ENCODE measurements at regions not wholly inside any gene's neighbourhood (a gene's known extent, or its start where the extent isn't known, plus 50 kb on each side); places are given as distances from the start of the nearest gene placed in this dataset.

DNA sequence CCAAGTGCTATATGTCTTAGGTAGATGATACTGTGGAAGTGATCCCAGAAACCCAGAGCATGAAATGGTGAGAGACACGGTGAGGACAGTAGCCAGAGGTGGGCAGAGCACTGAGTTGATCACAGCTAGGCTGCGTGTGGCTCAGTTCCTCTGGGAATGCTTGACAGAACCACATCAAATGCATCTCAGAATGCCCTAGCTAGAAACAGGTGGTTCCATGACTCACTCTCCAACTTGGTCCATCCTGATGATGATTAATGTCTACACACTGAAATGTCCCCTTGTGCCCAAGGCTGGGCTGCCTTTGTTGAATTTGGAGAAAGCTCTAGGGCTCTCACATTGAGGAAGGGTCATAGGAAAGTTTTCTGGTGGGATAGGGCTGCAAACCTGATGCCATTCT lies 113.6 kb downstream of the ZNF518B start:
- CTCF ChIA-PET, result no interaction called here
- no peak for DNase-seq (ENCODE audit: low read depth, low spot score)
- no peak overlapping the region for H3K9ac ChIP-seq (ENCODE audit: low read length)
- H3K9me3 ChIP-seq (ENCODE audit: control insufficient read depth in 1 of 2, insufficient read depth in 1 of 2, low read depth in 1 of 2, low read length in 2 of 2), result no peaks in the 10 kb centered on the region
- H4K20me1 ChIP-seq (ENCODE audit: insufficient read depth), result no peaks in the 10 kb centered on the region
- no peaks in the 10 kb centered on the region for H3K4me1 ChIP-seq (ENCODE audit: control insufficient read depth in 1 of 2, insufficient read depth in 2 of 2, low read length in 2 of 2)
- H3K4me3 ChIP-seq (replicated peaks in 1 of 2; ENCODE audit: low read depth in 1 of 2, low read length in 2 of 2), result no peak overlapping the region
- BruUV-seq (replicated peaks), result no TSS peak
- H3K27me3 ChIP-seq (ENCODE audit: insufficient read depth, low read length), result peaks cover 95% of the 10 kb centered on the region
- H3K79me2 ChIP-seq (ENCODE audit: insufficient read depth, low read length), result no peaks in the 10 kb centered on the region
- no peaks in the 10 kb centered on the region for H3K36me3 ChIP-seq (ENCODE audit: control insufficient read depth in 1 of 2, insufficient read depth in 2 of 2, low read length in 2 of 2)
- no peak overlapping the region for H3K4me2 ChIP-seq (ENCODE audit: low read length)
- no peak for ATAC-seq
- H3K9me2 ChIP-seq (ENCODE audit: insufficient read depth), result no peaks in the 10 kb centered on the region
- RAD21 ChIA-PET (ENCODE audit: low non-redundant PET in 1 of 2, low total read pairs in 2 of 2, uncharacterized antibody in 2 of 2, unreplicated experiment in 2 of 2), result no interaction called here
- no peak overlapping the region for H3K27ac ChIP-seq (ENCODE audit: low read depth, low read length)
- intact Hi-C loops (cut with micrococcal nuclease), result no loop called here
- H2AFZ ChIP-seq (ENCODE audit: low read depth, low read length, poor library complexity, severe bottlenecking), result no peak overlapping the region
- POLR2A ChIA-PET, result no interaction called here
- TF ChIP-seq, protein P1, sequence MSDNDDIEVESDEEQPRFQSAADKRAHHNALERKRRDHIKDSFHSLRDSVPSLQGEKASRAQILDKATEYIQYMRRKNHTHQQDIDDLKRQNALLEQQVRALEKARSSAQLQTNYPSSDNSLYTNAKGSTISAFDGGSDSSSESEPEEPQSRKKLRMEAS (IDR thresholded peaks at IDR 0.05), result no peak
- TF ChIP-seq, protein P2, sequence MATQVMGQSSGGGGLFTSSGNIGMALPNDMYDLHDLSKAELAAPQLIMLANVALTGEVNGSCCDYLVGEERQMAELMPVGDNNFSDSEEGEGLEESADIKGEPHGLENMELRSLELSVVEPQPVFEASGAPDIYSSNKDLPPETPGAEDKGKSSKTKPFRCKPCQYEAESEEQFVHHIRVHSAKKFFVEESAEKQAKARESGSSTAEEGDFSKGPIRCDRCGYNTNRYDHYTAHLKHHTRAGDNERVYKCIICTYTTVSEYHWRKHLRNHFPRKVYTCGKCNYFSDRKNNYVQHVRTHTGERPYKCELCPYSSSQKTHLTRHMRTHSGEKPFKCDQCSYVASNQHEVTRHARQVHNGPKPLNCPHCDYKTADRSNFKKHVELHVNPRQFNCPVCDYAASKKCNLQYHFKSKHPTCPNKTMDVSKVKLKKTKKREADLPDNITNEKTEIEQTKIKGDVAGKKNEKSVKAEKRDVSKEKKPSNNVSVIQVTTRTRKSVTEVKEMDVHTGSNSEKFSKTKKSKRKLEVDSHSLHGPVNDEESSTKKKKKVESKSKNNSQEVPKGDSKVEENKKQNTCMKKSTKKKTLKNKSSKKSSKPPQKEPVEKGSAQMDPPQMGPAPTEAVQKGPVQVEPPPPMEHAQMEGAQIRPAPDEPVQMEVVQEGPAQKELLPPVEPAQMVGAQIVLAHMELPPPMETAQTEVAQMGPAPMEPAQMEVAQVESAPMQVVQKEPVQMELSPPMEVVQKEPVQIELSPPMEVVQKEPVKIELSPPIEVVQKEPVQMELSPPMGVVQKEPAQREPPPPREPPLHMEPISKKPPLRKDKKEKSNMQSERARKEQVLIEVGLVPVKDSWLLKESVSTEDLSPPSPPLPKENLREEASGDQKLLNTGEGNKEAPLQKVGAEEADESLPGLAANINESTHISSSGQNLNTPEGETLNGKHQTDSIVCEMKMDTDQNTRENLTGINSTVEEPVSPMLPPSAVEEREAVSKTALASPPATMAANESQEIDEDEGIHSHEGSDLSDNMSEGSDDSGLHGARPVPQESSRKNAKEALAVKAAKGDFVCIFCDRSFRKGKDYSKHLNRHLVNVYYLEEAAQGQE (IDR thresholded peaks at IDR 0.05; ENCODE audit: low read depth), result no peak
- TF ChIP-seq SRF (IDR thresholded peaks at IDR 0.05; ENCODE audit: low read depth) (no peak), SP1 (IDR thresholded peaks at IDR 0.05; ENCODE audit: low read depth) (no peak), POLR2A (IDR thresholded peaks at IDR 0.05; ENCODE audit: borderline replicate concordance, extremely low read depth, insufficient read depth, insufficient read length) (no peak), FOSL1 (IDR thresholded peaks at IDR 0.05; ENCODE audit: low read depth) (no peak), SIN3A (IDR thresholded peaks at IDR 0.05; ENCODE audit: low read depth) (no peak), ZNF274 (IDR thresholded peaks at IDR 0.05; ENCODE audit: low read depth, low read length) (no peak), EZH2 (IDR thresholded peaks at IDR 0.05) (no peak), EGR1 (IDR thresholded peaks at IDR 0.05; ENCODE audit: low read depth) (no peak), EZH2phosphoT487 (IDR thresholded peaks at IDR 0.05; ENCODE audit: borderline replicate concordance) (no peak), JUND (IDR thresholded peaks at IDR 0.05) (no peak), RAD21 (IDR thresholded peaks at IDR 0.05; ENCODE audit: low read depth) (no peak)
- TF ChIP-seq, protein P3, sequence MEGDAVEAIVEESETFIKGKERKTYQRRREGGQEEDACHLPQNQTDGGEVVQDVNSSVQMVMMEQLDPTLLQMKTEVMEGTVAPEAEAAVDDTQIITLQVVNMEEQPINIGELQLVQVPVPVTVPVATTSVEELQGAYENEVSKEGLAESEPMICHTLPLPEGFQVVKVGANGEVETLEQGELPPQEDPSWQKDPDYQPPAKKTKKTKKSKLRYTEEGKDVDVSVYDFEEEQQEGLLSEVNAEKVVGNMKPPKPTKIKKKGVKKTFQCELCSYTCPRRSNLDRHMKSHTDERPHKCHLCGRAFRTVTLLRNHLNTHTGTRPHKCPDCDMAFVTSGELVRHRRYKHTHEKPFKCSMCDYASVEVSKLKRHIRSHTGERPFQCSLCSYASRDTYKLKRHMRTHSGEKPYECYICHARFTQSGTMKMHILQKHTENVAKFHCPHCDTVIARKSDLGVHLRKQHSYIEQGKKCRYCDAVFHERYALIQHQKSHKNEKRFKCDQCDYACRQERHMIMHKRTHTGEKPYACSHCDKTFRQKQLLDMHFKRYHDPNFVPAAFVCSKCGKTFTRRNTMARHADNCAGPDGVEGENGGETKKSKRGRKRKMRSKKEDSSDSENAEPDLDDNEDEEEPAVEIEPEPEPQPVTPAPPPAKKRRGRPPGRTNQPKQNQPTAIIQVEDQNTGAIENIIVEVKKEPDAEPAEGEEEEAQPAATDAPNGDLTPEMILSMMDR (IDR thresholded peaks at IDR 0.05 in 2 of 3, conservative IDR thresholded peaks at IDR 0.05 in 1 of 3; ENCODE audit: borderline replicate concordance in 1 of 3, insufficient read depth in 1 of 3, low read depth in 2 of 3, low read length in 2 of 3), result no peak
- TF ChIP-seq, protein P4, sequence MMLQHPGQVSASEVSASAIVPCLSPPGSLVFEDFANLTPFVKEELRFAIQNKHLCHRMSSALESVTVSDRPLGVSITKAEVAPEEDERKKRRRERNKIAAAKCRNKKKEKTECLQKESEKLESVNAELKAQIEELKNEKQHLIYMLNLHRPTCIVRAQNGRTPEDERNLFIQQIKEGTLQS (IDR thresholded peaks at IDR 0.05), result no peak

Measured in HCT116 (cell line).